H1 (cell line): ENCODE measurements at regions not wholly inside any gene's neighbourhood (a gene's known extent, or its start where the extent isn't known, plus 50 kb on each side); places are given as distances from the start of the nearest gene placed in this dataset.

Experiments used
- CBX5 ChIP-seq: fragments of 300-800, 300-1000 bp; sonication (generic); IDR thresholded peaks from 2 replicates; pipeline ENCODE4 v1.7.1; 2016; ENCODE audit warnings: antibody characterized with exemption, low read length, low read depth
- CEBPB ChIP-seq: IDR thresholded peaks from 2 replicates; pipeline ENCODE4 v1.6.1; 2012; ENCODE audit warnings: low read depth, low read length
- CHD1 ChIP-seq: IDR thresholded peaks from 2 replicates; pipeline ENCODE4 v1.6.1; 2012; ENCODE audit warnings: low read depth, low read length, improper control_type of control experiment
- CTBP2 ChIP-seq: IDR thresholded peaks from 2 replicates; pipeline ENCODE4 v1.7.0; 2011; ENCODE audit warnings: borderline replicate concordance, mild to moderate bottlenecking, moderate library complexity, mixed read lengths, low read length; ENCODE audit not compliant: insufficient read depth, insufficient read length
- EGR1 ChIP-seq: IDR thresholded peaks from 2 replicates; pipeline ENCODE4 v1.6.1; 2011; ENCODE audit warnings: low read depth, low read length, borderline replicate concordance
- GABPA ChIP-seq: IDR thresholded peaks from 2 replicates; pipeline ENCODE4 v1.6.1; 2011; ENCODE audit warnings: mild to moderate bottlenecking, low read length, moderate library complexity, borderline replicate concordance; ENCODE audit not compliant: insufficient read depth
- GTF2F1 ChIP-seq: IDR thresholded peaks from 2 replicates; pipeline ENCODE4 v1.6.1; 2012; ENCODE audit warnings: low read depth, low read length, improper control_type of control experiment, borderline replicate concordance
- JUND ChIP-seq: IDR thresholded peaks from 2 replicates; pipeline ENCODE4 v1.6.1; 2011; ENCODE audit warnings: mild to moderate bottlenecking, improper control_type of control experiment, low read length
- RNF2 ChIP-seq: fragments of 200-900, 300-1000 bp; sonication (generic); IDR thresholded peaks from 2 replicates; pipeline ENCODE4 v1.7.1; 2016; ENCODE audit warnings: borderline replicate concordance, low read depth, mild to moderate bottlenecking, antibody characterized with exemption, low read length; ENCODE audit not compliant: poor library complexity, severe bottlenecking; ENCODE audit errors: missing control alignments
- SIX5 ChIP-seq: IDR thresholded peaks from 2 replicates; pipeline ENCODE4 v1.6.1; 2011; ENCODE audit warnings: mild to moderate bottlenecking, low read depth, low read length
- SP1 ChIP-seq: IDR thresholded peaks from 2 replicates; pipeline ENCODE4 v1.6.1; 2011; ENCODE audit warnings: low read depth, low read length
- TEAD4 ChIP-seq: IDR thresholded peaks from 2 replicates; pipeline ENCODE4 v1.6.1; 2012; ENCODE audit warnings: low read depth, low read length, inconsistent platforms, mixed read lengths
- TF ChIP-seq, protein P1 (sequence below): fragments of 300-600 bp; sonication (generic); IDR thresholded peaks from 2 replicates; pipeline ENCODE4 v1.7.1; 2012; ENCODE audit warnings: low read length, moderate library complexity, mild to moderate bottlenecking, inconsistent platforms; ENCODE audit not compliant: insufficient replicate concordance

DNA sequence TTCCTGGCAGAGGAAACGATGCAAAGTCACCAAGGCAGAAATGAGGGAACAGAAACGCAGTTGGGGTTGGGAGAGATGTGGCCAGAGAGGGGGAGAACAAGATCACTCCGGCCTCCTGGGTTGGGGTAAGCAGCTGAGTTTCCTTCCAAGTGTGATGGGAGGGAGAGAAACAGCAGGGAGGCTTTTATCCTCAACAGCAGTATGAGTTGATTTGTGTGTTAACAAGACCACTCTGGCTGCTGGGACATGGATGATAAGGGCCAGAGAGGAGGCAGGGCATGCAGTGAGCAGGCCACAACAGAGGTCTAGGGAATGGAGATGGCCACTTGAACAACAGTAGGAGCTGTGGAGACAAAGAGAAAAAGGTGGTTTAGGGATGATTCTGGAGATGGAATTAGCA is 66.8 kb downstream of the GLRX5 start (continued):
- TF ChIP-seq, protein P1, sequence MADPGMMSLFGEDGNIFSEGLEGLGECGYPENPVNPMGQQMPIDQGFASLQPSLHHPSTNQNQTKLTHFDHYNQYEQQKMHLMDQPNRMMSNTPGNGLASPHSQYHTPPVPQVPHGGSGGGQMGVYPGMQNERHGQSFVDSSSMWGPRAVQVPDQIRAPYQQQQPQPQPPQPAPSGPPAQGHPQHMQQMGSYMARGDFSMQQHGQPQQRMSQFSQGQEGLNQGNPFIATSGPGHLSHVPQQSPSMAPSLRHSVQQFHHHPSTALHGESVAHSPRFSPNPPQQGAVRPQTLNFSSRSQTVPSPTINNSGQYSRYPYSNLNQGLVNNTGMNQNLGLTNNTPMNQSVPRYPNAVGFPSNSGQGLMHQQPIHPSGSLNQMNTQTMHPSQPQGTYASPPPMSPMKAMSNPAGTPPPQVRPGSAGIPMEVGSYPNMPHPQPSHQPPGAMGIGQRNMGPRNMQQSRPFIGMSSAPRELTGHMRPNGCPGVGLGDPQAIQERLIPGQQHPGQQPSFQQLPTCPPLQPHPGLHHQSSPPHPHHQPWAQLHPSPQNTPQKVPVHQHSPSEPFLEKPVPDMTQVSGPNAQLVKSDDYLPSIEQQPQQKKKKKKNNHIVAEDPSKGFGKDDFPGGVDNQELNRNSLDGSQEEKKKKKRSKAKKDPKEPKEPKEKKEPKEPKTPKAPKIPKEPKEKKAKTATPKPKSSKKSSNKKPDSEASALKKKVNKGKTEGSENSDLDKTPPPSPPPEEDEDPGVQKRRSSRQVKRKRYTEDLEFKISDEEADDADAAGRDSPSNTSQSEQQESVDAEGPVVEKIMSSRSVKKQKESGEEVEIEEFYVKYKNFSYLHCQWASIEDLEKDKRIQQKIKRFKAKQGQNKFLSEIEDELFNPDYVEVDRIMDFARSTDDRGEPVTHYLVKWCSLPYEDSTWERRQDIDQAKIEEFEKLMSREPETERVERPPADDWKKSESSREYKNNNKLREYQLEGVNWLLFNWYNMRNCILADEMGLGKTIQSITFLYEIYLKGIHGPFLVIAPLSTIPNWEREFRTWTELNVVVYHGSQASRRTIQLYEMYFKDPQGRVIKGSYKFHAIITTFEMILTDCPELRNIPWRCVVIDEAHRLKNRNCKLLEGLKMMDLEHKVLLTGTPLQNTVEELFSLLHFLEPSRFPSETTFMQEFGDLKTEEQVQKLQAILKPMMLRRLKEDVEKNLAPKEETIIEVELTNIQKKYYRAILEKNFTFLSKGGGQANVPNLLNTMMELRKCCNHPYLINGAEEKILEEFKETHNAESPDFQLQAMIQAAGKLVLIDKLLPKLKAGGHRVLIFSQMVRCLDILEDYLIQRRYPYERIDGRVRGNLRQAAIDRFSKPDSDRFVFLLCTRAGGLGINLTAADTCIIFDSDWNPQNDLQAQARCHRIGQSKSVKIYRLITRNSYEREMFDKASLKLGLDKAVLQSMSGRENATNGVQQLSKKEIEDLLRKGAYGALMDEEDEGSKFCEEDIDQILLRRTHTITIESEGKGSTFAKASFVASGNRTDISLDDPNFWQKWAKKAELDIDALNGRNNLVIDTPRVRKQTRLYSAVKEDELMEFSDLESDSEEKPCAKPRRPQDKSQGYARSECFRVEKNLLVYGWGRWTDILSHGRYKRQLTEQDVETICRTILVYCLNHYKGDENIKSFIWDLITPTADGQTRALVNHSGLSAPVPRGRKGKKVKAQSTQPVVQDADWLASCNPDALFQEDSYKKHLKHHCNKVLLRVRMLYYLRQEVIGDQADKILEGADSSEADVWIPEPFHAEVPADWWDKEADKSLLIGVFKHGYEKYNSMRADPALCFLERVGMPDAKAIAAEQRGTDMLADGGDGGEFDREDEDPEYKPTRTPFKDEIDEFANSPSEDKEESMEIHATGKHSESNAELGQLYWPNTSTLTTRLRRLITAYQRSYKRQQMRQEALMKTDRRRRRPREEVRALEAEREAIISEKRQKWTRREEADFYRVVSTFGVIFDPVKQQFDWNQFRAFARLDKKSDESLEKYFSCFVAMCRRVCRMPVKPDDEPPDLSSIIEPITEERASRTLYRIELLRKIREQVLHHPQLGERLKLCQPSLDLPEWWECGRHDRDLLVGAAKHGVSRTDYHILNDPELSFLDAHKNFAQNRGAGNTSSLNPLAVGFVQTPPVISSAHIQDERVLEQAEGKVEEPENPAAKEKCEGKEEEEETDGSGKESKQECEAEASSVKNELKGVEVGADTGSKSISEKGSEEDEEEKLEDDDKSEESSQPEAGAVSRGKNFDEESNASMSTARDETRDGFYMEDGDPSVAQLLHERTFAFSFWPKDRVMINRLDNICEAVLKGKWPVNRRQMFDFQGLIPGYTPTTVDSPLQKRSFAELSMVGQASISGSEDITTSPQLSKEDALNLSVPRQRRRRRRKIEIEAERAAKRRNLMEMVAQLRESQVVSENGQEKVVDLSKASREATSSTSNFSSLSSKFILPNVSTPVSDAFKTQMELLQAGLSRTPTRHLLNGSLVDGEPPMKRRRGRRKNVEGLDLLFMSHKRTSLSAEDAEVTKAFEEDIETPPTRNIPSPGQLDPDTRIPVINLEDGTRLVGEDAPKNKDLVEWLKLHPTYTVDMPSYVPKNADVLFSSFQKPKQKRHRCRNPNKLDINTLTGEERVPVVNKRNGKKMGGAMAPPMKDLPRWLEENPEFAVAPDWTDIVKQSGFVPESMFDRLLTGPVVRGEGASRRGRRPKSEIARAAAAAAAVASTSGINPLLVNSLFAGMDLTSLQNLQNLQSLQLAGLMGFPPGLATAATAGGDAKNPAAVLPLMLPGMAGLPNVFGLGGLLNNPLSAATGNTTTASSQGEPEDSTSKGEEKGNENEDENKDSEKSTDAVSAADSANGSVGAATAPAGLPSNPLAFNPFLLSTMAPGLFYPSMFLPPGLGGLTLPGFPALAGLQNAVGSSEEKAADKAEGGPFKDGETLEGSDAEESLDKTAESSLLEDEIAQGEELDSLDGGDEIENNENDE = no peak
- TF ChIP-seq CBX5 (no peak), RNF2 (no peak), SIX5 (no peak), CHD1 (no peak), GTF2F1 (no peak), EGR1 (no peak), GABPA (no peak), CEBPB (no peak), TEAD4 (no peak), SP1 (no peak), CTBP2 (no peak), JUND (no peak)
